ENCODE measurements at regions not wholly inside any gene's neighbourhood (a gene's known extent, or its start where the extent isn't known, plus 50 kb on each side); places are given as distances from the start of the nearest gene placed in this dataset.
A peak's percentile ranks its signal among the peaks of the same experiment; 100 is the strongest.

DNA sequence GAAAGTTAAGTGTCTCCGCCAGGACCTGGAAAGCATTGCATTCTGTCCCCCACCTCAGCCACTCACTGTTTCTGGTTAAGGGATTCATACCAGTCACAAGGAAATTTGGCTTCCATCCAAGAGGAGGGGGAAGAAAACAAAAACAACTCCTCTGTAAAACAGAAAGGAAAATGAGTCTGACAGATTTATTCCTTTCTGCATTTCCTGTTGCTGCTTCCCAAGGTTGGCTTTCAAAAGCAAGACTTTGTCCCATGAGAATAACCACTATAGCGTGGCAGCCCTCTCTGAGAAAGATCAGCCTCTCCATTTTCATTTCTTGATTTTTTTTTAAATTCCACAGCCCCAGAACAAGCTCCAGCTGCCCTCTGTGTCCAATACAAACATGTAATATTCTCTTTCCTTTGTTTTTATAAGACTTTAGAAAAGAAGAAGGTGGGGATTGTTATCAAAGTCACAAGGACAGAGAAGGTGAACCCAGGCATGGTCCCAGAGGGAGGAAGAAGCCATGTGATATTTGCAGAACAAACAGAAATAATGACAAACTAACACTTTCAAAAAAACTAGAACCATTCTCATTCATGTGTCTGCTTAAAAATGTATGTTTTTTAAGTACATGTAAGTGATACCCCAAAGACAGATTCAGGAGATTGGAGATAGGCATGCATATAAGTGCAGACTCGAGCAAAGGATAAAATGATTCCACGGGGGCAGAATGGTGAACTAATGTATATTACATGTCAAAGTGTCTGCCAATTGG is 90.7 kb upstream of the DCLK2 start:
- DNase-seq (ENCODE audit: low read depth) = peak; percentile 48
- H3K4me3 ChIP-seq (ENCODE audit: control insufficient read depth, low read depth, low read length) = no peak overlapping the region
- TF ChIP-seq, protein P1, sequence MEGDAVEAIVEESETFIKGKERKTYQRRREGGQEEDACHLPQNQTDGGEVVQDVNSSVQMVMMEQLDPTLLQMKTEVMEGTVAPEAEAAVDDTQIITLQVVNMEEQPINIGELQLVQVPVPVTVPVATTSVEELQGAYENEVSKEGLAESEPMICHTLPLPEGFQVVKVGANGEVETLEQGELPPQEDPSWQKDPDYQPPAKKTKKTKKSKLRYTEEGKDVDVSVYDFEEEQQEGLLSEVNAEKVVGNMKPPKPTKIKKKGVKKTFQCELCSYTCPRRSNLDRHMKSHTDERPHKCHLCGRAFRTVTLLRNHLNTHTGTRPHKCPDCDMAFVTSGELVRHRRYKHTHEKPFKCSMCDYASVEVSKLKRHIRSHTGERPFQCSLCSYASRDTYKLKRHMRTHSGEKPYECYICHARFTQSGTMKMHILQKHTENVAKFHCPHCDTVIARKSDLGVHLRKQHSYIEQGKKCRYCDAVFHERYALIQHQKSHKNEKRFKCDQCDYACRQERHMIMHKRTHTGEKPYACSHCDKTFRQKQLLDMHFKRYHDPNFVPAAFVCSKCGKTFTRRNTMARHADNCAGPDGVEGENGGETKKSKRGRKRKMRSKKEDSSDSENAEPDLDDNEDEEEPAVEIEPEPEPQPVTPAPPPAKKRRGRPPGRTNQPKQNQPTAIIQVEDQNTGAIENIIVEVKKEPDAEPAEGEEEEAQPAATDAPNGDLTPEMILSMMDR (conservative IDR thresholded peaks at IDR 0.05; ENCODE audit: control insufficient read depth, insufficient read depth, low read depth, low read length) = no peak

DNA sequence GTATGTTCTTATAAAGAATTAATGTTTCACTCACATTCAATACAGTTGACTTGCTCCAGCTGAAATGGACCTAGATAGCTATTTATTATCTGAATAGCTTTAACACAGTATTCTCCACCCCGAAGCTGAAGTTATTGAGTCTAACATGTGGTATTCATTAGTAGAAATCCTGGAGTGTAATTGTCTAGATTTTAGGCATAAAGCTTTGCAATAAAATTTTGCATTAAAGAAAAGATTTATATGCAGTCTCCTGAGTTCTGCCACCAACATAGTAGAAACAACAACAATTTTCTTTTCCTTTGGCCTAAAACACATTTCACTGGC is 90.2 kb upstream of the DCLK2 start:
- no peak overlapping the region for H3K4me3 ChIP-seq (ENCODE audit: control insufficient read depth, low read depth, low read length)
- TF ChIP-seq, protein P1 (conservative IDR thresholded peaks at IDR 0.05; ENCODE audit: control insufficient read depth, insufficient read depth, low read depth, low read length) = no peak
- no peak for DNase-seq (ENCODE audit: low read depth)

DNA sequence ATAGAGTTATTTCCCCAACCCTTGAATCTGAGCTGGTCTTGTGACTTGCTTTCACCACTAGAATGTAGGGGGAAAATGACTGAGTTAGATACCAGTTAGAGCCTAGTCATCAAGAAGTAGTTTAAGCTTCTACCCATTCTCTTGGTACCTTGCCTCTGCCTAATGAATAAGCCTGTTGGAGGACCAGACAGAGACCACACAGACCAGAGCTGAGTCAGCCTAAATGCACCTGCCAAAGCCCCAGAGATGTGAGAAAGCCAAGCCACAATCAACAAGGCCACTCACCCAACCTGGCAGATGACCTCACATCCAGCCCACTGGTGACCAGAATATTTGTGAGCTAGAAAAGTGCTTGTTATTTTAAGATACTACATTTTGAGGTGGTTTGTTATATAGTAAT is 85.2 kb upstream of the DCLK2 start:
- H3K4me3 ChIP-seq (ENCODE audit: control insufficient read depth, low read depth, low read length) = no peak overlapping the region
- TF ChIP-seq, protein P1 (conservative IDR thresholded peaks at IDR 0.05; ENCODE audit: control insufficient read depth, insufficient read depth, low read depth, low read length) = no peak
- DNase-seq (ENCODE audit: low read depth) = peak; percentile 63

DNA sequence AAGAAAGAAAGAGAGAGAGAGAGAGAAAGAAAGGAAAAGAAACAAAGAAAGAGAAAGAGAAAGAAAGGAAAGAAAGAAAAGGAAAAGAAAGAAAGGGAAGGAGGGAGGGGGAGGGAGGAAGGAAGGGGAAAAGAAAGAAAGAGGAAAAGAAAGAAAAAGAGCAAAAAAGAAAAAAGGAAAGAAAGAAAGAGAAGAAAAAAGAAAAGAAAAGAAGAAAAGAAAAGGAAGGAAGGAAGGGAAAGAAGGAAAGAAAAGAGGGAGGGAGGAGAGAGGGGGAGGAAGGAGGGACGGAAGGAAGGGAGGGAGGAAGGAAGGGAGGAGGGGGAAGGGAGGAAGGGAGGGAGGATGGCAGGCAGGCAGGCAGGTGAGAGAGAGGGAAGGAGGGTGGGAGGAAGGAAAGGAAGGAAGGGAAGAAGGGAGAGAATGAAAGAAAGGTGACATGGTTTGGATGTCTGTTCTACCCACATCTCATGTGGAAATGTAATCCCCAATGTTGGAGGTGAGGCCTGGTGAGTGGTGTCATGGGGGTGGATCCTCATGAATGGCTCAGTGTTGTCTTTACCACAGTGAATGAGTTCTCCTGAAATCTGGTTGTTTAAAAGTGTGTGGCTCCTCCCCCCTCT is 83.0 kb upstream of the DCLK2 start:
- no peak overlapping the region for H3K4me3 ChIP-seq (ENCODE audit: control insufficient read depth, low read depth, low read length)
- TF ChIP-seq, protein P1 (conservative IDR thresholded peaks at IDR 0.05; ENCODE audit: control insufficient read depth, insufficient read depth, low read depth, low read length) = no peak
- no peak for DNase-seq (ENCODE audit: low read depth)

DNA sequence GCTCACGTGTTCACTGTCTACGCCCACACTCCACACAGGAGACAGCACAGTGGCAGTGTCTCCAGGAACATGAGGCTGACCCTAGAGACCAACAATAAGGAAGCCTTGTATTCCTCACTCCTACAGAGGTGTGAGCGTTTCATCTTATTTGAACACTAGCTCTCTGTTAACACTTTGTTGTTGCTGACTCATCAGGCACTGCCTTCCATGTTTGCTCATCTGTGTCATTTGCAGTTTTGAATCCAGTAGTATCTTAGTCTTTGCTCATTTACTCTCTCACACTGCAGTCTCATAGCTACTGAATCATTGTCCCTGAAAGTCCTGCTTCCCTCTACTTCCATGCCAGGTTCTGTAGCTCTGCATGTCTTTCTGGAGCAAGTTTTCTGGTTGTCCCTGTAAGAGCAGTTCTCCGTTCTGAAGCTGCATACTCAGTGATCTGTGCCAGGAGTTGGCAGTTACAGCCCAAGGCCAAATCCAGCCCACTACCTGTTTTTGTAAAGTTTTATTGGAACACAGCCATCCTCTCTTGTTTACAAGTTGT is 80.3 kb upstream of the DCLK2 start:
- no peak overlapping the region for H3K4me3 ChIP-seq (ENCODE audit: control insufficient read depth, low read depth, low read length)
- TF ChIP-seq, protein P1 (conservative IDR thresholded peaks at IDR 0.05; ENCODE audit: control insufficient read depth, insufficient read depth, low read depth, low read length) = no peak
- DNase-seq (ENCODE audit: low read depth) = peak; percentile 65

DNA sequence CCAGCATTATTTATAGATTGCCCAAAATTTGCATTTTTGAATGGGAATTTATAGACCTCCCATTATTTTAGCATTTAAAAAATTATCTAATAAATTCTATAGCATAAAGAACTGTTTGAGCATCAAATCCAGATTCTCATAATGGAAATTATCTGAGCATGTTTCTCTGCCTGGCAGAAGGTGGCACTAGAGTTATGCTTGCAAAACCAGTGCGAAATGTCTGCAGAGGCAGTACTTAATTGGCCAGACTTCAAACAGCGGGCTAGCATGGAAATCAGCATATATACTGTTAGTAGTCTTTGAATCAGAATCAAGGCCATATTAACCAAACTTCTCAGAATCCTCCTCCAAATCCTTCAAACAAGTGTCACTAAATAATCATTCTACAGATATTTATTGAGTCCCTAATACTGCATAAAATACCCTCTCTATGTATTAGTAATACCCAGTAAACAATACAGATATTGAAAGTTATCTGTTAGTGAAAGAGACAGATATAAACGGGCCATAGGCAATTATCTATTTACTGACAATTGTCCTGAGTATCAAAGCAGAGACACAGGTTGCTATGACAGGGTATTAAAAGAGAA is 78.7 kb upstream of the DCLK2 start:
- TF ChIP-seq, protein P1 (conservative IDR thresholded peaks at IDR 0.05; ENCODE audit: control insufficient read depth, insufficient read depth, low read depth, low read length) = peak; percentile 98
- peak; percentile 80 for DNase-seq (ENCODE audit: low read depth)
- no peak overlapping the region for H3K4me3 ChIP-seq (ENCODE audit: control insufficient read depth, low read depth, low read length)
